MV-4-11 (cell line): ENCODE measurements at regions not wholly inside any gene's neighbourhood (a gene's known extent, or its start where the extent isn't known, plus 50 kb on each side); places are given as distances from the start of the nearest gene placed in this dataset.
A peak's percentile ranks its signal among the peaks of the same experiment; 100 is the strongest.
"Not testable (repeated sequence)": the region's sequence is repeated elsewhere in the genome, so short reads cannot be mapped to it uniquely, and the experiment has no call there.

Experiments
- DNase-seq: peaks from one replicate; lab custom pipeline; 2025; lab: John Stamatoyannopoulos, UW

- DNase-seq: no peak
Observed at GRCh38 chr16:9014389-9014788, 50.7 kb upstream of the USP7 start.

- no peak for DNase-seq
Observed at GRCh38 chr16:9015489-9015888, 51.8 kb upstream of the USP7 start.

- not testable (repeated sequence) for DNase-seq
Observed at GRCh38 chr16:9016005-9016404, 52.3 kb upstream of the USP7 start.

GRCh38 chr16:9016824-9017223, 53.1 kb upstream of the USP7 start:
- DNase-seq: peak; percentile 19

GRCh38 chr16:9027070-9027799, 63.5 kb upstream of the USP7 start:
- no peak for DNase-seq

GRCh38 chr16:9028491-9028890, 63.0 kb upstream of the HAPSTR1 start:
- DNase-seq: not testable (repeated sequence)

GRCh38 chr16:9031107-9031506, 60.3 kb upstream of the HAPSTR1 start:
- no peak for DNase-seq

GRCh38 chr16:9033125-9033830, 58.2 kb upstream of the HAPSTR1 start:
- peak; percentile 76 for DNase-seq

GRCh38 chr16:9034056-9034455, 57.4 kb upstream of the HAPSTR1 start:
- DNase-seq: no peak

- DNase-seq: no peak
Observed at GRCh38 chr16:9035996-9036395, 55.4 kb upstream of the HAPSTR1 start.

GRCh38 chr16:9039210-9039609, 52.2 kb upstream of the HAPSTR1 start:
- DNase-seq: peak; percentile 20

GRCh38 chr16:9040800-9041412, 50.5 kb upstream of the HAPSTR1 start:
- no peak for DNase-seq
